ENCODE measurements at regions not wholly inside any gene's neighbourhood (a gene's known extent, or its start where the extent isn't known, plus 50 kb on each side); places are given as distances from the start of the nearest gene placed in this dataset.

DNA sequence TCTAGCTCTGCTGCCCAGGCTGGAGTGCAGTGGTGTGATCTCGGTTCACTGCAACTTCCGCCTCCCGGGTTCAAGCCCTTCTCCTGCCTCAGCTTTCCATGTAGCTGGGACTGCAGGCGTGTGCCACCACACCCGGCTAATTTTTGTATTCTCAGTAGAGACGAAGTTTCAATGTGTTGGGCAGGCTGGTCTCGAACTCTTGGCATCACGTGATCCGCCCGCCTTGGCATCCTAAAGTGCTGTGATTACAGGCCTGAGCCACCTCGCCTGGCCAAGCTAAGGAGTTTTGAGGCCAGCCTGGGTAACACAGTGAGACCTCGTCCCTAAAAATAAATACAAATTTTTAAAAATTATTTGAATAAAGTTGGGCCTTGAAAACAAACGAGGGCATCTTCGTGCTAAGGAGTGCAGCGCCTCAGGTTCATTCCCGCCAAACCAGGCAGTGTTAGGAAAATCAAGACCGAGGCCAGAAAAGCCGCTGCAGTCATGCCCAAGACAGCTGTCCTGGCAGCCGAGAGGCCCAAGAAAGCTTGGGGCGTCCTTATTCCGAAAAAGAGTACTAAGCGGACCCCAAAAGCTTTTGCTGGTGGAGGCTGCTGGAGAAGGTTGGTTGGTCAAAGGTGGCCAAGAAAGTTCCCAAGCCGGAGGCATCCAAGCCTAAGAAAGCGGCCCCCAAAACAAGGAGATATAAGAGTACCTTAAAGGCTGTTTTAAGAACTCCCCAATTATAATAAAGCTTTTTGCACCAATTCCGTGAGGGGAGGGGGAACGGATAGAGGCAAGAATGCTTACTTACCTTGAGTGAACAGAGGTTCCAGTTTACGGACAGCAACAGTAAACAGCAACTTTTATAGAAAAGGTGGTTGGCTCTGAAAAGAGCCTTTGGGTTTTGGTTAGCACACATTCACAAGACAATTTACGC, 109.0 kb downstream of the HFE start:
- POLR2A ChIA-PET, result interaction anchor here (1.5 to 3.7 kb wide), 2 partner anchors 8 to 13 kb away, joined by 10 to 14 read pairs; a partner anchor contains a TSS

DNA sequence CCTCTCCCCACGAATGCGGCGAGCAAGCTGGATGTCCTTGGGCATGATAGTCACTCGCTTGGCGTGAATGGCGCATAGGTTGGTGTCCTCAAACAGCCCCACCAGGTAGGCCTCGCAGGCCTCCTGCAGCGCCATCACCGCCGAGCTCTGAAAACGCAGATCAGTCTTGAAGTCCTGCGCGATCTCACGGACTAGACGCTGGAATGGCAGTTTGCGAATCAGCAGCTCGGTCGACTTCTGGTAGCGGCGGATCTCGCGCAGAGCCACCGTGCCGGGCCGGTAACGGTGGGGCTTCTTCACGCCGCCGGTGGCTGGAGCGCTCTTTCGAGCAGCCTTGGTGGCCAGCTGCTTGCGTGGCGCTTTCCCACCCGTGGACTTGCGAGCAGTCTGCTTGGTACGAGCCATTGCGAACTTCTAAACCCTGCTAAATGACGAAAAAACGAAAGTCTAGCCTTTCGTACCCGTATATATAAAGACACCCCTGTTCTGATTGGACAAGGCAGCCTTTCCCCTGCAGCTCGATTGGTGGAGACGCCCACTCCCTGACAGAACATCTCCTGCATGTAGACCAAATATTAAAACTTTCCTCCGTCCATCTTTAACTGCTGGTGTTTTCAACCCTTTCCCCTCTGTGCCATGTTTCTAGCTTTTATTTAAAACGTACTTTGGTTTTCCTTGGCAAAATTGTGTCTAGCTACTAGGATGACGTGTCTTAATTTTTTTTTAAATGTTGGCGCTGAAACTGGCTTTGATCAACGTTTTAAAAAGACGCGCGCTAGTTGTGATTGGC, 109.8 kb downstream of the HFE start:
- peak overlapping the region in 1 of 2 experiments; percentile 90; a peak in 3 of 6 replicates for H3K27ac ChIP-seq
- TF ChIP-seq HOXB5 (CRISPR knock-in tag; IDR thresholded peaks at IDR 0.05) (no peak), E2F6 (IDR thresholded peaks at IDR 0.05; ENCODE audit: borderline replicate concordance, low read depth) (no peak), HOXB13 (CRISPR knock-in tag; IDR thresholded peaks at IDR 0.05; ENCODE audit: low read depth) (no peak), RARB (CRISPR knock-in tag; IDR thresholded peaks at IDR 0.05) (no peak), ZNF302 (CRISPR knock-in tag; IDR thresholded peaks at IDR 0.05) (no peak), SREBF2 (IDR thresholded peaks at IDR 0.05) (no peak), HMGXB4 (CRISPR knock-in tag; IDR thresholded peaks at IDR 0.05; ENCODE audit: borderline replicate concordance) (no peak), FOSB (CRISPR knock-in tag; IDR thresholded peaks at IDR 0.05) (no peak), PHF8 (IDR thresholded peaks at IDR 0.05; ENCODE audit: borderline replicate concordance, low read depth) (no peak), JUN (IDR thresholded peaks at IDR 0.05) (no peak), FOXS1 (CRISPR knock-in tag; IDR thresholded peaks at IDR 0.05) (no peak)
- TF ChIP-seq, protein P1, sequence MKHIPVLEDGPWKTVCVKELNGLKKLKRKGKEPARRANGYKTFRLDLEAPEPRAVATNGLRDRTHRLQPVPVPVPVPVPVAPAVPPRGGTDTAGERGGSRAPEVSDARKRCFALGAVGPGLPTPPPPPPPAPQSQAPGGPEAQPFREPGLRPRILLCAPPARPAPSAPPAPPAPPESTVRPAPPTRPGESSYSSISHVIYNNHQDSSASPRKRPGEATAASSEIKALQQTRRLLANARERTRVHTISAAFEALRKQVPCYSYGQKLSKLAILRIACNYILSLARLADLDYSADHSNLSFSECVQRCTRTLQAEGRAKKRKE (CRISPR knock-in tag; IDR thresholded peaks at IDR 0.05; ENCODE audit: low read depth), result no peak
- no peaks in the 10 kb centered on the region for H3K9me3 ChIP-seq
- H3K4me3 ChIP-seq, result no peak overlapping the region
- WGBS (ENCODE audit: missing lambda C conversion rate), result 97% methylated on average over 45 of the region's 51 CpGs
- ATAC-seq (no peak), DNase-seq (ENCODE audit: low read depth in 1 of 2, low spot score in 1 of 2) (no peak), FAIRE-seq (no peak)
- no peak overlapping the region for H3K4me2 ChIP-seq
- ChIA-PET CTCF (interaction anchor here (0.9 to 1.4 kb wide), 2 partner anchors 9 to 125 kb away, joined by 3 read pairs; no protein-coding TSS in a partner anchor), POLR2A (interaction anchor here (0.5 to 3.7 kb wide), 4 partner anchors 9 to 166 kb away, joined by 3 to 14 read pairs (median 6); a partner anchor contains a TSS)
- H3K4me1 ChIP-seq, result no peaks in the 10 kb centered on the region; the same call in 2 of the 3 replicates

More for the DNA sequence above, 109.0 kb downstream of the HFE start:
- peak; percentile 47; the same call in 1 of the 2 replicates for TF ChIP-seq USF2 (IDR thresholded peaks at IDR 0.05)
- no peak for TF ChIP-seq HOXB13 (CRISPR knock-in tag; IDR thresholded peaks at IDR 0.05; ENCODE audit: low read depth)
- TF ChIP-seq POLR2A (IDR thresholded peaks at IDR 0.05; ENCODE audit: low read length), result no peak
- TF ChIP-seq CBX8 (IDR thresholded peaks at IDR 0.05), result no peak
- TF ChIP-seq KDM1A (IDR thresholded peaks at IDR 0.05; ENCODE audit: low read depth), result no peak
- TF ChIP-seq FOXS1 (CRISPR knock-in tag; IDR thresholded peaks at IDR 0.05), result no peak
- Histone ChIP-seq H3K27ac (peak overlapping the region; percentile 82 to 90), H3K4me3 (peak overlapping the region; percentile 46), H3K9me3 (no peaks in the 10 kb centered on the region), H3K4me1 (no peaks in the 10 kb centered on the region; the same call in 2 of the 3 replicates), H3K4me2 (peak overlapping the region; percentile 72)
- DNase-seq (ENCODE audit: low read depth in 1 of 2, low spot score in 1 of 2), result no peak
- CTCF ChIA-PET, result interaction anchor here (0.9 kb wide), 1 partner anchor 8 kb away, joined by 3 read pairs; no protein-coding TSS in a partner anchor
- WGBS (ENCODE audit: missing lambda C conversion rate), result 78% methylated on average over 24 of the region's 28 CpGs
- no peak for FAIRE-seq
- ATAC-seq, result peak in 1 of 2 experiments; percentile 46; a peak in 3 of 6 replicates

Measured in A549 (cell line).